NCI-H187 (cell line): ENCODE measurements at regions not wholly inside any gene's neighbourhood (a gene's known extent, or its start where the extent isn't known, plus 50 kb on each side); places are given as distances from the start of the nearest gene placed in this dataset.

Source experiments
- DNase-seq, 2 experiments: peaks; one replicate each; lab custom pipeline; 2025; lab: John Stamatoyannopoulos, UW

DNA sequence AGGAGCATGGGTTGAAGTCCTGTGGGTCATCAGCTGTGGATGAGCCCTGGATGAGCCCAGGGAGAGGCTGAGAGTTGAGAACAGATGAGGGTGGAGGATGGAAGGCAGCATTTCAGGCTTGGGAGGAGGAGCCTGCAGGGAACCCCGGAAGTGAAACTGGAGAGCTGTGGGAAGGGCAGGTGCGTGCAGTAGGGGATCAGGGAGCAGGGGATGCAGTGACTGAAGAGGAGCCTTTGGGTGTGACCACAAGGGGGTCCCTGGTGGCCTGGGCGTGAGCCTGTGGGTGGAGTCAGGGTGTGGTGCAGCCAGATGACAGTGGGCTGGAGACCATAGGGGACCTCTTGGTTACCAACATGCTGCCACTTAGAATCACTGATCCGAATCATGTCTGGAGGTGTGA, 115.5 kb downstream of the PAPOLA start:
- no peak for DNase-seq

- no peak for DNase-seq
Measured at GRCh38 chr14:96622926-96623325, 120.7 kb downstream of the PAPOLA start.

DNA sequence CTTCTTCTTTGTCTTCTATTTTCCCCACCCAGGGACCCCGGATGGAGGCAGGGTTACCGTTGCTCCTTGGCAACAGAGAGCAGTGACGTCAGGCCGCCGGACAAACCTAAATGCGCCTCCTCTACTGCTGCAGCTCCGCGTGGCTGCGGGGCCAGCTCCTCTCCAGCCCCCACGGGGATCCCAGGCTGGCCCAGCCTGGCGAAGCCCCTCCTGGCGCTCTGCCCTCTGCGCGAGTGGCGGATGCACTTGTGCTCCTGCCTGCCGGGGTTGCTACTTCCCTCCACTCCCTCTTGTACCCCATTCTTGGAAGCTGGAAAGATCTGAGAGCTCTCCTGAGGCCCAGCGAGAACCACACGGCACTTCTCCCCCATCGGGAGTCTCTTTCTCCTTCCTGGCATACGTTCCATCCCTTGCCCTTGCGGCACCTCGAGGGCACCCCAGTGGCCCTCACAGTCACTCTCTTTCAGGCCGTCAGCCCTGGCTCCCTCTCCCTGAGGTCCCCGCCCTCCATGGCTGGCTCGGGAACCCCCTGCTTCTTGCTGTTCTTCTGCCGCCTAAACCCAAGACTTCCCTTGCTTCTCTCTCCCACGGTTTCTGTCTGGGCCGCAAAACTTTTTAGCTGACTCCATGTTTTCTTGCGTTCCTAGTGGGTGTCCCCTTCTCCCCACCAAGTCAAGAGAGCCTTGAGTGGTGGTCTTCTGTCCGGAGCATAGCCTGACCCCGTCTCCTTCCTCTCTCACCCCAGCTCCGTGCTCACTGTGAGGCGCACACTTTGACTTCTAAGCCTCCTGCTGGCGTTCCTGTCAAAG, 121.7 kb downstream of the PAPOLA start:
- DNase-seq, result no peak

DNA sequence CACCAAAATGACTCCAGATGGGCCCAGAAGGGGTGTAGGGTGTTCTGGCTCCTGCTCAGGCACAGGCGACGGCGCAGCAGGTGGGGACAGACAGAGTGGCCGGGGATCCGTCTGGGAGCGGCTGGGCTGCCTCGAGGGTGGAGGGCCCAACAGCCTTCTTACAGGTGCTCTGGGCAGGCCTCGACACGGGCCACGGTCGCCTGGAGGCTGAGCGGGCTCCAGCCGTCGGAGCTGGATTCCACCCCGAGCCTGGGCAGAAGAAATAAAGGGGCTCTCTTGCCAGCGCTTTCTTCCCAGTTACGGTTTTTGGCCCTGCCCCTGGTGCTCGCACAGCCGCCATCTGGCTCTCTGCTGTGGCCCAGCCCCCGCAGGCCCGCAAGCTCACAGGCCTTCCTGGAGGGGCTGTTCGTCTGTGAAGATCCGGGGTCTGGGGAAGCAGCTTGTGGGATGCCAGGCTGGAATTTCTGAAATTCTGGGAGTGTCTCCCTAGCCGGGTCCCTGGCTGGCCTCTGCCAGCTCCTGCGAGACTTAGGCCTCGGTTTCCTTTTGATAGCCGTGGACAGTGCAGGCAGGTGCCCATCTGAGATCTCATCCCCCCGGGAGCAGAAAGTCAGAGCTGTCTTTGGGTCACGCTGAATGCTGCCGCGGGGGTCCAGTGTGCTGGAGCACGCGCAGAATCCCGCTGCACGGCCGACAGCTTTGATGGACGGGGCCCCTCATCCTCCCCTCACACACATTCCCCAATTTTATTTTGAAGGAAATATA, 122.7 kb downstream of the PAPOLA start:
- no peak for DNase-seq

DNA sequence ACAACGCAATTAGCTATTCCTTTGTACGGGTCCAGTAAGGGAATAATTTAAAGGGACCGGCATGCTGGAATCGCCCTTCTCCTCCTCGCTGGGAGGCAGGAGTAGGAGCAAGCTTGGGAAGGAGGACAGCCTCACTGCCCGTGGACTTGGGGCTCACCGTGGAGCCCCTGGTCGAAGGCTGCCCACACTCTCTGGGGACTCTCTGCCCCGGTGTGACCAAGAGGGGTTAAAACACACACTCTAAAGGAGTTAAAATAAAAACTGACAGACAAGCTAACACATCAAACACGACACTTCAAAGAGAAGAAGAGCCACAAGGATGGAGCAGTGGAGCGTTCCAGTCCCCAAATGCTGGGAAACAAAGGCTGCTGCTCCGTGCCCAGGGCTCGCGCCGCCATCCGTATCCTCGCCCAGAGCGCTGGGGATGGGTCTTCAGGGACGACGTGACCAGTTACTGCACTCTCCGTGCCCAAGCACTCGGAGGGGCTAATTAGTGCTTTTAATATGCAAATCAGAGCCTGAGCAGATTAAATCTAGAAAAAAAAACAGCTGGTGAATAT, 123.3 kb downstream of the PAPOLA start:
- no peak for DNase-seq

DNA sequence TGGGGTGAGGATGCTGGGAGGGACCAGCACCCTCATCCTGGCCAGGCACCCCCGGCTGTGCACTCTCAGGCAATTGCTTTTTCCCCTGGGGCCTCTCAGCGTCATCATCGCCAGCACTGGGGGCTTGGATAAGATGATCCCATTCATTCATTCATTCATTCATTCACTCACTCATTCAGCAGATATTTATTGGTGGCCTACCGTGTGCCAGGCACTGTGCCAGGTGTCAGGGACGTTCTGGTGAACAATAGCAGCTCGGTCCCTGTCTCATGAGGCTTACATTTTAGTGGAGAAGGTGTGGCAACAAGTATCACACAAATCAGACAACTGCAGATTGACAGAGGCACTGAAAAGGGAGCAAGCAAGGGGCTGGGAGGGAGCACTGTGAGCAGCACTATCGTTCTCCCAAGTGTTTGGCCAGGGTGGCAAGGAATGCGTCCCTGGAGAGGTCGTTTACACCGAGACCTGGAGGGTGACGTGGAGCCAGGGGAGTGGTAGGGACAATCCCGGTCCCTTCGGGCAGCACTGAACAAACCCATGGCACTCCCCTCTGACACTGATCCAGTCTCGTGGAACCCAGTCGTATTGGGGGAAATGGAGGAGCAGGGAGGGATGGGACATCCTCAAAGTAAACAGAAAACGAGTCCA, 124.1 kb downstream of the PAPOLA start:
- no peak for DNase-seq

DNA sequence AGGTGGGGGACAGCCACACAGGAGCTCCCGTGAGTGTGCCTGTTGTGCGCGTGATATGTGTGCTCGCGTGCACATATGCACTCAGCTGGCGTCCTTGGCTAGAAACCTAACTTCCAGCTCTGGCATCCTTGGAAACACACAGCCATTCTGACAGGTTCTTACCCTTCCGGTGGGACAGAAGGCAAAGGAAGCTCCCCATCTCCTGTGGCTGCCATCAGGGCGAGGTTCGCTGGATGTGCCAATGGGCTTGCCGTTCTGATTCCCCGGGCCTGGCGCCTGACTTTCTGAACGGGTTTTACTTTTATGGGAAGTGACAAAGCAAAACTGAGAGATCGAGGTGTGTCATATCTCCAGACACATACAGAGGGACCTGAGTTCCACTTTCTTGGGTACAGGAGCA, 124.7 kb downstream of the PAPOLA start:
- no peak for DNase-seq

- DNase-seq, result no peak
Measured at GRCh38 chr14:96627386-96627785, 125.2 kb downstream of the PAPOLA start.

DNA sequence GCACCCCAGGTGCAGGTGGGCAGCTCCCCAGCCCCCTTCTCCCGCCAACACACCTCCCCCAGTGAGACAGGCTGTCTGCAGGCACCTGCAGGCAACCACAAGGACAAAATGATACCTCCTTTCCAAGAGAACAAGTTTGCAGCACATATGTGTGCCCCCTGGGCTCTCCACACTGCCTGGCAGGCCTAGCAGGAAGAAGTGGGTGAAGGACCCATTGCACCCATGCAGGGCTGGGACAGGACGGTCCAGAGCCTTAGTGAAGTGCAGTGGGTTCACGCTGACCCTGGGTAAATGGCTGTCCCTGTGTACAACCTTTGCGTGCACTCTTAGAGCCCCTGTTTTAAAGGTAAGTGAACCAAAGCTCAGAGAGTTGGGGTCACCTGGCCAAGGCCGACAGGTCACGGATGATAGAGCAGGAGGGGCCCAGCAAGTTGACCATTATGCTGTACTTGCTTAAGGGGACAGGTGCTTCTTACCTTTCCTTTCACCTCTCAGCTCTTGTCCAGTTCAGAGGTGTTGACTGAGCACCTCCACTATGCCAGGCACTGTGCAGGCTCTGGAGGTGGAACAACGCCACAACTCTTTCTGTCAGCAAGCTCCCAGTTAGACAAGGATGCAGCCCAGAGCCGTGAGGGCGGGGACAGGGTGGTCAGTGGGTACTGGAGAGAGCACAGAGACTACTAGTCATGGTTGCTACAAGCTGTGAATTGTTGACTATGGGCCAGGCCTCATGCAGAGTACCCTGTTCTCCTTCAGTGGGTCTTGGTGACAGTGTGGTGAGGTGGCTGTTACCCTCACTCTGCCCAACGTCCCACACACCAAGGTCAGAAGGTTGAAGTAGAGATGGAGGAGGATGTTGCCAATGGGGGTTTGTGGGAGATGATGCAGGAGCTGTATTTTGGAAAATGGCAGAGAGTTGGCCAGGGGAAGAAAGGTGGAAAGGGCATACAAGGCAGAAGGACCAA, 125.9 kb downstream of the PAPOLA start:
- no peak for DNase-seq

- no peak for DNase-seq
Measured at GRCh38 chr14:96629082-96629481, 126.9 kb downstream of the PAPOLA start.

- no peak for DNase-seq
Measured at GRCh38 chr14:96629558-96630222, 127.5 kb downstream of the PAPOLA start.

GRCh38 chr14:96630281-96630680, 128.1 kb downstream of the PAPOLA start:
- DNase-seq, result no peak

DNA sequence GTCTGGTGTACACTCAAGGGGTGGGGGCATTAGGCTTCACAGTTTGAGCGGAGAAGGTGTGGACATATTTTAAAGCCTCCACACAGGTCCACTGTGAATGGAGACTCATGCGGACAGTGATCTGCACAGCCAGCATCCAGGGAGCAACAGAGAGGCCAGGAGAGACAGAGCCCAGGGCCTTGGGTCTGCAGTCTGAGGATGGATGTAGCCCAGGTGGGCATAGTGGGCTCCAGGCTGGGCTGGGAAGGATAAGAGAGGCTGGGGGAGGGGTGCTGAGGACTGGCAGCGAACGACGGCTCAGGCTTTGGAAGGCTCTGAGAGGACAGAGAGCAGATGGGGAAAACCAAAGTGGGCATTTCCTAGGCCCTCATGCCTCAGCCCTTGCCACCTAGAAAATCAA, 128.8 kb downstream of the PAPOLA start:
- DNase-seq, result no peak

- DNase-seq, result no peak
Measured at GRCh38 chr14:96631621-96632362, 129.6 kb downstream of the PAPOLA start.

DNA sequence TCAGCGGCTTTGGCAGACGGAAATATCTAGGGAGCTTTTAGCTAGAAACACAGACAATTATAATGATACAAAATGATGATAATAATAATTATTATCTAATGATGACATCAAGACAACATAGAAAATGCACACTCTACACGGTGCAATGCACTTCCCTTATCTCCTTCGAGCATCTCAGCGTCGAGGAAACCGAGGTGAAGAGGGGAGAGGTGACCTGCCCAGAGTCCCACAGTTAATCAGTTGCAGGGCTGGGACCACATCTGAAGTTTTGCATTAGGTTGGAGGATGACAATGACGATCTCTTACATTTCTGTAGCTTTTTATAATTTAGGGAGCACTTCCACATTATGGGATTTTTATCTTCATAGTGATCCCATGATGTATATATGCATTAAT, 130.2 kb downstream of the PAPOLA start:
- DNase-seq, result no peak

DNA sequence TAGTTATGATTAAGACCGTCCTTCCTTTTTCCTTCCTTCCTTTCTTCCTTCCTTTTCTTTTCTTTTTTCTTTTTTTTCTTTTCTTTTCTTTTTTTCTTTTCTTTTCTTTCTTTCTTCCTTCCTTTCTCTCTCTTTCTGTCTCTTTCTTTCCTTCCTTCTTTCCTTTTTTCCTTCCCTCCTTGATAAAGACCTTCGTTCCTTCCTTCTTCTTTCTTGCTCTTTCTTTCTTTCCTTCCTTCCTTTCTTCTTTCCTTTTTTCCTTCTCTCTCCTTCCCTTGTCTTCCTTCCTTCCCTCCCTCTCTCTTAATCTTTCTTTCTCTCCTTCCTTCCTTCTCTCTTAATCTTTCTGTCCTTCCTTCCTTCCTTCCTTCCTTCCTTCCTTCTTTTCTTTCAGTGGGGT, 130.9 kb downstream of the PAPOLA start:
- DNase-seq, result no peak

DNA sequence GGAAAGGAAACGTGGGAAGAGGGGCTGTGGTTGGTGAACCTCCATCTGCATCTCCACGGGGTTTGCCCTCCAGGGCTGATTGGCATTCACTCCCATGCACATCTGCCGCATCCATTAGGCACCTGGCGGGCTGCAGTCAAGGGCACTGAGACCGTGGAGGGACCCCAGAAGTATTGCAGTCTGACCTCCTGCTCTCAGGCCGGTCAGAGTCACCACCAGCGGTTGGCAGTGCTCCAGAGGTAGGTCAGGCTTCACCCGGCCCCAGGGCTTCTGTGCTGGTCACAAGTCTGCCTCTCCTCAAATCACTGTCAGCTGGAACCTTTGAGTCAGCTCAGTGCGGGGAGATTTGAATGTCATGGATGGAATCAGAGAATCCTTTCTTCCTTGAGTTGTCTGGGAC, 132.3 kb downstream of the PAPOLA start:
- DNase-seq, result no peak

DNA sequence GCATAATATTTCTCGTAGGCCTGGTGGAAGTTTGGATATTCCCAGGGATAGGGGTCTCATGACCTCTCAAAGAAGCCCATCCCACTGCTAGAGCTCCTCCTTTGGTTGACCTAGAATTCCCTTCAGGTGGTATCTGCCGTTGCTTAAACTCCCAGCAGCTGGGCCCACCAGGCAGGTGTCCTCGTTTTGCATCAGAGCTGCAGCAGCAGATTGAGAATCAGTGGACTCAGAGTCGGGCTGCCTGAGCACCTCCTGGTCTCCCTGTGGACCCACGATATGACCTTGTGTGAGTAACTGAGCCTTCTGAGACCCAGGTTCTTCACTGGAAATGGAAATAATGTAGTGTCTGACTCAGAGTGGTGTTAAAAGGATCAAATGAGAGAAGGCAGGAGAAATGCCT, 132.7 kb downstream of the PAPOLA start:
- DNase-seq, result no peak

DNA sequence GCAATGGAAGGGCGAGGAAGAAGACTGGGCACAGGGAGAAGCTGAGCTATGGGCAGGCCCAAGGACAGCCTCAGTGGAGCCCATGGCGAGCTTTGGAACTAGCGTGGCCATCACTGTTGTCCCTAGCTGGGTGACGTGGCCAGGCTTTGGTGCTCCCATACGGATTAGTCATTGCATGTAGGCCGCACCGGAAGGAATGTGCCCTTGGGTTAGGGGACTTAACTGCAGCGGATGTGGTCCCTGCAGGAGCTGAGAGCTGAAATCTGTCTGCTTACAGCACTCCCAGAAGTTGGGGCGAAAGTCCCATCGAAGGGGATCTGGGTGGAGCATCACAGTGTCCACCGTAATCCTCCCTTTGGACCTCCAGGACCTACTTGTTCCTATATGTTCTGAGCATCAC, 133.7 kb downstream of the PAPOLA start:
- DNase-seq, result no peak

GRCh38 chr14:96637521-96637920, 135.3 kb downstream of the PAPOLA start:
- DNase-seq, result no peak
